MM.1S (cell line): ENCODE measurements at regions not wholly inside any gene's neighbourhood (a gene's known extent, or its start where the extent isn't known, plus 50 kb on each side); places are given as distances from the start of the nearest gene placed in this dataset.

ENCODE experiments used
- CTCF ChIP-seq: fragments of 300-600 bp; sonication (generic); IDR thresholded peaks from 2 replicates; pipeline ENCODE4 v1.5.1; 2016; ENCODE audit warnings: antibody characterized with exemption, low read length, mixed read lengths
- EZH2 ChIP-seq: fragments of 300-600 bp; sonication (generic); optimal IDR thresholded peaks from 2 replicates; pipeline ENCODE3; 2017; ENCODE audit warnings: low read depth, mild to moderate bottlenecking, antibody characterized with exemption, low read length, mixed read lengths

DNA sequence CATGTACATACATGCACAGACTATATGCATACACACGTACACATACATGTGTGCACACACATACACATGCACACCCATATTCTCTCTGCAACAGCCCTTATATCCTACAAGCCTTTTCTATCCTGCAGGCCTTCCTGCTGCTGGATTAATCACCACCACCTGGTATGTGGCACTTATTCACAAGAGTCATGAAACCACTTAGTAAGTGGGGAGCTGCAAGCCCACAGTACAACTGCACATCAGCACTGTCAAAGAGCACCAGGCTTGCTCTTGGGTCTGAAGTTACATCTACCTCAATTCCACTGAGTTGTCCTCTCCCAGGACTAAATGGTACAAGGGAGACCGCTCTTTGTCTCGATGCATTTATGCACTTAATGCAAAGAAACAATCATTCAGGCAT is 233.2 kb downstream of the KLF13 start:
- no peak for TF ChIP-seq CTCF
- no peak for TF ChIP-seq EZH2
